ENCODE measurements at regions not wholly inside any gene's neighbourhood (a gene's known extent, or its start where the extent isn't known, plus 50 kb on each side); places are given as distances from the start of the nearest gene placed in this dataset.

DNA sequence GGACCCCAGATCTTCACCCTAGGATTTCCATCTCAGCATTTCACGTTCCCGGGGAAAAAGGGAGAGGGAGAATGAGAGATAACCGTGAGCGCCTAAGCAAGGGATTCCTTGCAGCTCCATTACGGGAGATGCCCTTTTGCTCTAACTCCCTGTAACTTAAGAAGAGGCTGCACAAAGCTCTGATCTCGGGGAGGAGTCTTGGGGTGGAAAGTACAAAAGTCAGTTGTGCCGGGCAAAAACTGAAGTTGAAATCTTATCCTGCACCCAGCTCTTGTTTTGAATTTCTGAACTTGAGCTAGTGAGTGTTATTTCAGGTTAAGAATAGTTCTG is 256.4 kb upstream of the SOX21 start:
- DNase-seq, result no peak

DNA sequence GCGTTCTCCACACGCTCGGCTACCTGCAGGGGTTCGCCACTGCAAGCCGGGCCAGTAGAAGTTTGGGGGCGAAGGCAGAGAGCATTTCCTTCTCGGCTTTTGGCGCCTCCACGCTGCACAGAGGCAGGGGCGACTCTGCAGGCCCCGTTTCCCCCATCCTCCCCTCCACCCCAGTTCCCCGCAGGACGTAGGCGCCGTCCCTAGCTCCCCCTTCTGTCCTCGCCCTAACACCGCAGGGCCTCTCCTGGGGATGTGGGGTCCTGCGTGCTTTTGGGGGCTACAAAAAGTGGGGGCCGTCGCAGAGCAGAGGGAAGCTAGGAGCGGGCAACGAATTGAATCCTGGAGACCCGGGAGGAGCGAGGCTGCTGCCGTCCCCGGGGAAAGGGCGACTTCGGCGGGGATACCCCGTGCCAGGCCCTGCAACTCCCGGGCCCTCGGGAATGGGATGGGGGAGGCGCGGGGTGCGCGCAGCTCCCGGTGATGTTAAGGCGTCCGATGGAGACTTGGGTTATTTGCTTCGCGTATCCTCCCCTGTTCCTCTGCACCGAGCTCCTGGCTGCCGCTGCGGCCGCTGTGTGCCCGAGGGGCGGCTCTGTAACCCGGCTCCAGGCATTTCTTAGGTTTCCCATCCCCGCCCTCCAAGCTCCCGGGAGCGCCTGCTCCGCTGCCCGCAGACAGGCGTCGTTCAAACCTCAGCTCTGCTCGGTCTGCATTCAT is 255.9 kb upstream of the SOX21 start:
- no peak for DNase-seq

DNA sequence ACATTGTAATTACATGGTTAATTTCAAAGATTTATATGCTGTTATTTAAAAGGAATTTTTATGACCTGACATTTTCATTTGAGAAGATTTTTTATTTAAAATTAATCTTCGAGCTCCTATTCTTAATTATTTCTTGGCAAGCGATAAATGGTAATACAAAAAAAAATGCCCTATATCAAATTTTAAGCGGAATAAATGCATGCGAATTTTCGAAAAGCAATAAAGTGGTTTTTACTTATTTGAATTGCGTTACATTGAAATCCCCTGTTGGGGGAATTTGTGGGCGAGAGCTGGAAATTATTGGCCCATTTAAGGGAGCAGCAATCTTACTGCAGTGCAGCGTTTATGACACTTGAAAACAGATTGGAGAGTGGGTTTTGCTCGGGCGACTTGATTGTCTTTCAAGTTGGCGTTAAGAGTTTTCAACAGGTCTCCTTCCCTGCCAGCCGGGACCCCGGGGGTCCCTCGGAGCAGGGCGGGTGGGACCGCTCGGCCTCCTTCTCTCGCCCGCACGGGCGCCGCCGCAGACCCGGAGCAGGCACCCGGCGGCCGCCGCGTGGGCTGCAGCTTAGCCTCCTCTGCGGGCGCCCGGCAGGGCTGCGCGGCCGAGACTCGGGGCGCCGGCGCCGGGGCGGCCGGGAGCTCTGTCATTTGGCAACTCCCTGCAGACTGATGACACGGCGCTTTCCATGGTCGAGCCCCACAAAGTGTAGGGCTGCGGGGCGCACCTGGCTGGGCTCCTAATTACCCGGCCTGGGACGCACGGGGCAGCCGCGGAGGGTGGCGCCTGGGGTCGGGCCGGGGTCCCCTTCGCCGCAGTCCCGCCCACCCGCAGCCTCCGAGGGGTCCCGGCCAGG is 255.1 kb upstream of the SOX21 start:
- DNase-seq, result no peak

DNA sequence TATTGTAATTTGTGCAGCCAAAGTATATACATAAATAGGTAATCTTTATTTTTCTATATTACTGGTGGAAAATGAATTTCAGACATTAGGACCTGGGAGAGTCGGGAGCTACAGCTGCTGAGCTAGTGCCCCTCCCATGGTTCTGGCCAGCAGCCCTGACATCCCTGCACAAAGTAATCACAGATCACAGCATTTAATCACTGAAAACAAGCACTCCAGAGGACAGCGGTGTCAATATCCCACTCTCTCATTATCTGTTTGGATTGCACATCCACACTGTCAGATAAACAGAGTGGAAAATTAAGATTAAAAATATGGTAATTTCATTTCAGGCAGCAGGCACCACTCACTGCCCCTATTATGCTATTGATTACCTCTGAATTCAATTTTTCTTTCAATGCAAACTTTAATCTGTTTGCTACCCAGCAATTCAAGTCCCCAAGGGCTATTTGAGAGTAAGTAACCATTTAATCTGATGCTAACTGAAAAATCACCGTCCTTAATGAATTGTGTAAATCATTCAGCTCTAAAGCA is 254.1 kb upstream of the SOX21 start:
- peak; percentile 50 for DNase-seq

DNA sequence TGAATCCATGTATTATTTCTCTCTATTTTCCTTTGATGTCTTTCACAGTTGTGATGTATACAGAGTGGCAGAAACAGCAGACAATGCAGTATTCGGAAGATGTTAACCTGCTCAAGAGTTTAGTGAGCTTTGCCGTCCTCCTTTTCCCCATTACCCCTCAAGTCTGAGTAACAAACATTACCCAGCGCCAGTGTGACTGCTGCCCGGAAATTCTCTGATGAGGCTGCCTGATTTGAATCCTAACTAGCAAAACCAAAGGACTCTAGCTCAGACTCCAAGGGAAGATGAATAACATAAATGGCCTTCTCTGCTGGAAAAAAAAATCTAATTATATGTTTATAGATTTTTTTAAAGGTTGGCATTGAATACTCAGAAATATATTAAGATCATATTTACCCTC is 247.3 kb upstream of the SOX21 start:
- DNase-seq, result no peak

DNA sequence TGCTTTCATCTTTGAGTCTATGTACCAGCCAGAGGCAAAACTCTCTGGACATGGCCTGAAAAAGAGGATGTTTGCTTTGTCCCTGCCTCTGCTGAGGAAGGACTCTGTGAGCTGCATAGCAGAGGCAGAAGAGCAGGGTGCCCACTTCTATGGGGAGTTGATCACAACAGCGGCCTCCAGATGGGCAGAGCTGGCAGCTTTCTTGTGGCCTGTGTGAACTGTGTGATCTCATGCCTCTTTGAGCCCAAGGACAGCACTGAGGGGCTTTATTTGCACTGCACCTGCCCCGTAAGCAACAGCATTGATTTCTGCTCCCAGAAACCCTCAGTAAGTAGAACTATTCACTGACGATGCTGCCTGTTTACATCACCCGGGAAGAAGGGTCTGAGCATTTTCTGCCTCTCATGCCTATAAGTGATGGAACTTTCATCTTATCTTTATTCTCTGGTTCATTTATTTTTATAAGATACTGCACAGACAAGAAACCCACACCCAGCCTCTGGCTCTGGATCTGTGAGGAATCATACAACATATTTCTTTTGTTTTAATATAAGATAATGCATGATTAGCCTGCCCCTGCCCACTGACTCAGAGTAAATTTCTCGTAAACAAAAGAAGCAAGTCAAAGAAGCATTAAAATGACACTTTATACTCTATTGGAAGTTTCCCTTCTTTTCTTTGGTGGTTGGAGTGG is 244.2 kb upstream of the SOX21 start:
- no peak for DNase-seq

DNA sequence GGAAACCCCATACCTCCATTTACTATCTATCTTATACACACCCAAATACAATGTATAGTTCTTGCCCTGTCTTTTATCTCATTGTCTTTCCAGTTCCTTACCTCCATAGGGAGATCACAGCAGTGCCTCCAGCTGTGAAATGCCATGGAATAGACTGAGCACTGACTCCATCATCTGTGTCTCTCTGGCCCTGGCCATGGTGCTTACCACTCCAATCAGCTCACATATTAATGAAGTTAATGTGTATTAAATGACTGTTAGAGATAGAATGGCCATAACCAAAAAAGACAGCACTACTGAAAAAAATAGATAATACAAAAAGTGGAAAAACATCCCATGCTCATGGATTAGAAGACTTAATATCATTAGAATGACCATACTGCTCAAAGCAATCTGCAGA is 240.4 kb upstream of the SOX21 start:
- DNase-seq, result no peak

DNA sequence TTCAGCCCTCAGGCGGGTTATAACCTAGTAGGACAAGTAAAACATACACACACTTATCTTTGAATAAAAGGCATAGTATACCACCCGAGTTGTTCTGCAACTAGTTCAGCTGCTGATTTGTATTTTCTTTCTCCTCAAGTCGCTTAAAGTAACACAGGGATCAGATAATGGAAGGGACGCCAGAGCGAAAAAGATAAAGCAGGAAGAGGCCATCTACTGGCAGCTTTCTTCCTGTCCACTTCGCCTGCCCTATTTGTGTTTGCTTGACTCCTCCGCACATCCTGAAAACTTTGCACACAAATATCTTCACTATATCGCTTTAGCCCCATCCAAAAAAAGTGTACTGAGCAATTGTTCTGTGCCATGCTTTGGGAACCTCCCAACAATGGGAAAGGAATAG is 238.0 kb upstream of the SOX21 start:
- no peak for DNase-seq

DNA sequence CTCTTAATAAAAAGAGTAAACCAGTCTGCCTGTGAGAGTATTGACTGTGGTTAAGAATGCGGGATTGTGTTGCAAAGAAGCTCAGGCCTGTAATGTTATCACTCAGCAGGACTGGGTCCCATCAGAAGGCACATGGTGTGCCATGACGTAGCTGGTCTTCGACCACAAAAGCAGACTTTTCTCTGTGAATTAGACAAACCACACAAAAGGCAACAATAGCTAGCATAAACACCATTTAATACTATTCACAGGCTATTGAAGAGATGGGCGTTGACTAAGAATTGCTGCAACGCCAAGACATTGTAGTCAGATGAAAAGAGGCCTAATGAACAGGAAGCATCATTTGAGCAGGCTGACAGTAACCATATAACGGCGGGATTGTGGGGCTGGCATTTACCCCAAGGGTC is 235.6 kb upstream of the SOX21 start:
- DNase-seq, result no peak

DNA sequence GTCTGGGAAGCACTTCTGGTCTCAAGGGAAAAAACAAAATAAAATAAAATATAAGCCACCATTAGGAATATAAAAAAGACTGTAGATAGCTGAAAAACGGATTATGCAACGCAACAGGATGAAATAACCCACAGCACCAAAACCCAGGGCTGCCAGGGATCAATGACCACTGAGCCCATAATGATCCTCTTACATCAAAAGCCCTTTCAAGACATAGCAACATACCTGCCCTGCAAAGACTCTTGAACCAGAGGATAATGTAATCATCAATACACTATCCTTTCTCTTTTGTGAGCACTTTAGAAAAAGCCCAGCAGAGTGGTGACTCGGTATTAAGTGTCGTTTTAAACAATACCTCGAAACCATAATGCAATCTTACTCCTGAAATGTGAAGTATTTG is 235.0 kb upstream of the SOX21 start:
- DNase-seq, result no peak

DNA sequence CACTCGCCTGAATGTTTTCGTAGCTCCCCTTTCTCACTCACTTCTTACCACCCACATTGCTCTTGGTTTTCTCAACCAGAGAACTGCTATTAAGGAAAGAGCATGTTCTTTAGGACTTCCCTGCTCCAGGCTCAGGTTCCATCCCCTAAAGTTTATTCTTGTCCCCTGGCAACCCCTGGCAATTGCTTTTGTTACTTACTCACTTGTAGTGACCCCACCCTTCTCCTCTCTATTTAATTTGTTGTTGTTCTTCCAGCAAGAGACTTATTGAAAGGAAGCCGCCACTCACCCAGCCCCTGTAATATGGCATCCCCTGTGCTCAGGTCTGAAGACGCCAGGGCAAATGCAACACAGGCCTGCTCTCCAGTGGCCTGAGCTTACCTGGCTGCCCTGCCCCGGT is 233.7 kb upstream of the SOX21 start:
- no peak for DNase-seq

DNA sequence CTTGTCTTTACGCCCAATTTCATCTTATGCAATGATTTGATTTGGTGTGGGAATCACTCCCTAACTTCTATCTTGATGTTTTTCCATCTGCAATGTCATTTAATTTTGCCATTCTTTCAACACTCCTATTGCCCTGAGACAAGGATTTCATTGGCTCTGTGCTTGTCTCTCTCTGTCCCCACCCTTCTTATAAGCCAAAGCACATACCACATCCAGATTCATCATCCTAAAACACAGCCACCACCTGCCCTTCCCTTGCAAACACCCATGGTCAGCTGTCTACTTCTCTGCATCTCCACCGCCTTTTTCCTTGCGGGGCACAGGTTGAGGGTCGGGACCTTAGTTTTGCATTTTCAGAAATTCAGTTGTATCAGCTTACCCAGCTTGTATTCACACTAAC is 225.8 kb upstream of the SOX21 start:
- no peak for DNase-seq

DNA sequence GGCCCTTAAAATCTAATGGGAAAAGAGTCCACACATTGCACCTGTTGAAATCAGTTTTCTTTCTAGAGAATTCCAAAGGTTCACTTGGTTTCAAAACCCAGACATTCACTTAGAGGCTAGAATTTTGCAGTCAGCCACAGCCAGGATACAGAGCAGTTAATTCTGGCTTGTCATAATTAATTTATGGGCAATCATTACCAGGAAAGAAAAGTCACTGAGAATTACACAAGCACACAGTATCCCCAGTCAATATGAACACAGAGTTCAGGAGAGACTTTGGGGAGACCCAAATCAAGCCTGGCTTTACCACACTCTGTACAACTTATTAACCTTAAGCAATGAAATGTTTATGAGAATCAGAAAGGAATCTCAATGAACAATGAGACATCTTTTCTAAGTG is 224.3 kb upstream of the SOX21 start:
- DNase-seq, result no peak

DNA sequence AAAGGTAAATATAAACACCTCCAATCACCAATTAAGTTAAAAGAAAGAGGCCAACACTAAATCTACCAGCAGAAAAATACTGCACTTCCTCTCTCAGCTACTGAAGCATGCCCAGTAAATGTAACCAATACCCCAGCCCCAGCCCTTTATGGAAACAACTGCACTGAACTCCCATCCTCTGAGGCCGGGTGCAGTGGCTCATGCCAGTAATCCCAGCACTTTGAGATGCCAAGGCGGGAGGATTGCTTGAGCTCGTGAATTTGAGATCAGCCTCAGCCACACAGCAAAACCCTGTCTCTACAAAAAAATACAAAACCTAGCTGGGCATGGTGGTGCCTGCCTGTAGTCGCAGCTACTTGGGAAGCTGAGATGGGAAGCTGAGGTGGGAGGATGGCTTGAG is 221.6 kb upstream of the SOX21 start:
- DNase-seq, result no peak

DNA sequence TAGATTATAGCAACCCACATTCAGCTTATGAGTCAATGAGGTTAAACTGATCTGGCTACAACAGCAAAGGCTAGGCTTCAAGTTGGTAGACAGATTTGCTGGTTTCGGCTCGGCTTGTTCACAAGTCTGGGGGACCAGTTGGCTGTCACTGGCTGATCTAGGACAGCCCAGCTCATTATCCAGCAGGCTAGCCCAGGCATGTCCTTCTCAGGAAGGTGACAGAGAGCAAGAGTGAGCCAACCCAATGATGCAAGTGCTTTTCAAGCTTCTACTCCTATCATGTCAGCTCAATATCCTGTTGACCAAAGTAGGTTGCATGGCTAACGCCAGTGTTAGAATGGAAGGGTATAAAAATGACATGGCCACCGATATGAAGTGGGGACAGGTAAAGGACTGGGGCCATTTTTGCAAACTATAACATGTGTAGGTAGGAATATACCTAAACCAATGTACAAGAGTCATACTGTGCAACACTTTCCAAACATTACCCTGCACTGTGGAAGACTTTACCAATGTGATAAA is 220.9 kb upstream of the SOX21 start:
- DNase-seq, result no peak

DNA sequence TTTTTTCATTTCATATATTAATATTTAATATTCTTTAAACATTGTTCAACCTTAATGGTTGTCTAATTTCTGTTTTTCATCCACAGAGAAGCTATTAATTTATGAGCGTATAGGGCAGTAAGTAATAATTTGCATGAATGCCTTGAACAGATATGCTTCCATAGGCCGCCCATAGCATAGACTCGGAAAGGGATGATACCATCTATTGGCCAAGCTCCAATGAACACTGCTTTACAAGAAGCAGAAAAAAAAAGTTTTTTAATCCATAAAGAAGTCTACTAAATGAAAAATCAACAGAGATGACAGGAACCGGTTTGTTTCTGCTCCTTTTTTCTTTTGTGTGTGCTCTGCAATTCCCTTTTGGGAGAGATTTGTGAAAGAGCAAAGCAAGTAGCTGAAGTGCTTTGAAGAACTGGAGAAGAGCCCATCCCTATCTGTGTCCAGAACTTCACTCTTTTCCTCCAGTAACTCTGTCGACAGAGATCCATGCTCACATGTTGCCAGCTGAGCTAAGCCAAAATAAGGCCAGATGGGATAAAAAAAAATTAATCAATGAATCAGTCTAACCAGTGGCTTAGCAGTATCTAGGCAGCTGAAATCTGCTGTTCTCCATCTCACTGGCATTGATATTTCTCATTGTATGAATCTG is 215.9 kb upstream of the SOX21 start:
- no peak for DNase-seq

DNA sequence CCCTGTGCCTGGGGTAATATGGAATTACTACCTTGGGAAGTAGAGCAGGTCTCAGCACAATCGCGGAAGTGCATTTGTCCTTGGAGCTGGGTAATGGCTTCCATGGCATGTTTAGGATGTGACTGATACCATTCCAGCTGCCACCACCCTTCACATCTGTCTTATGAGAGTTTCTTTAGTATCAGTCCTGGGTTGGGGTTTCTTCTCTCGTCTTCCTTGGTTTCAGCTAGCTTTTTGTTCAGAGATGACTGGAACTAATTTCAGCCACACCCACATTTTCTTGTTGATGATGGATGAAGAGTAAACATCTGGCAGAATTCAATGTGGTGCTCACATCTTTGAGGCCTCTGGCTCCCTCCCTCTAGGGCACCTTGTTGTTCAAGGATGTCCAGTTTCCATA is 212.9 kb upstream of the SOX21 start:
- DNase-seq, result no peak

DNA sequence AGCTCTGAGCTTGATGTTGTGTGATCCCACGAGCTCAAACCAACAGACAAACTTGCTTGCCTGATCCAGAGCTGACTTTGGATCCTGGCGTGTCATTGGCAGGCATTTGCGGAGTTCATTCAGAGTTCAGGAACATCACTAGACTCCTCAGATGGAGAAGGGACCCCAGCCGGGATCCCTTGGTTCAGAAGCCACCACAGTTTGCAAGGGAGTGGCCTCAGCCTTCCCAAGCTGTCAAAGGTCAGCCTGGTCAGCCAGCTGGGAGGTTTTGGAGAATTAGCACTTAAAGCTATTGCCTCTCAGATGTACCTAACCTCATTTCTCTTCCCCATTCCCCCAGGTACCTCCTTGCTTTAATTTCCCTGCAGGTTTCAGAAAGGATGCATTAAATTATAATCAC is 208.8 kb upstream of the SOX21 start:
- DNase-seq, result no peak

DNA sequence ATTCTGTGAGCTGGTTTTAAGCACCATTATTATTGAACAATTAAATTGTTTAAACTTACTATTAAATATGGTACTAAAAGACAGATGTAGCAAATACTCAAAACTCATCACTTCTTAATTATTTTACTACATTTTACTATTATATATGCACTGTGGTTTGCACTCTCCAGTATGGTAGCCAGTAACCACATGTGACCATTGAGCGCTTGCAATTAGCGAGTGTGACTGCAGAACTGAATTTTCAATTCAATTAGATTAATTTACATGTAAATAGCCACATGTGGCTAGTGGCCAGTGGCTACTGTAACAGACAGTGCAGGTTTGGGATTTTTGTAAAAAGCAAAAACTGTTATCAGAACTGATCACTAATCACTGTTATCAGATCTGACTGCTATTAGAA is 208.2 kb upstream of the SOX21 start:
- no peak for DNase-seq

DNA sequence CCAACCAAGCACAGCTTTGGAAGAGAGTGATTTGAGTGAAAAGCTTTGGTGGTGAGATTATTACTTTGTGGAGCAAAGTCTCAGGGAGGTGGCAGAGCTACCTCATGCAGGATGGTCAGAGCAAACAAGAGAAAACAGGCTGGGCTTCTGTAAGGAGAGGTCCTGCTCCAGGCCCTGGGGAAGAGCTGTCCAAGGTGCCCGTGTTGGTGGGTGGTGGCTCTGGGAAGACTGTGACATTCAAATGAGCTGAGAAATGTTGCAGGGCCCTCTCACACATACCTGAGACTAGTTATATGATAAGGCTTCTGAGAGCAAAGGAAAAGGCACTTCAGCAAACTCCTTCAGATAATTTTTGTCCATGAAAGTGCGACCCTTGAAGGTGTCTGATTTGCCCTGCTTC is 205.5 kb upstream of the SOX21 start:
- DNase-seq, result no peak

DNA sequence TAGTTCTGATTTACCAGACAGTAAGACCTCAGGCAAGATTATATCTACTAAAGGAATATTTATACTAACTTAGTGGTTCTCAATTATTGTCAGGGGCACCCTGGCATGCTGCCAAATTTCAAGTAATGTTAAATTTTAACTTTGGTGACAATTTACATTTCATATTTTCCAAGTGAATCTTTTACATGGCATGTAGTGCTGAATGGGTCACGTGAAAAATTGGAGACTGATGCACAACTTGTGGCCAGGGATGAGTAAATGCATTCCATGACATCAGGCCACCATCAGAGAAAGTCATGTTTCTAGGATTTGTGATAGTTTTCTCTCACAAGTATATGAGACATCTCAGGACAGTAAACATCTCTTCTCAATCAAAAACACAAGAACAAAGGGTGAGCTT is 202.6 kb upstream of the SOX21 start:
- no peak for DNase-seq

DNA sequence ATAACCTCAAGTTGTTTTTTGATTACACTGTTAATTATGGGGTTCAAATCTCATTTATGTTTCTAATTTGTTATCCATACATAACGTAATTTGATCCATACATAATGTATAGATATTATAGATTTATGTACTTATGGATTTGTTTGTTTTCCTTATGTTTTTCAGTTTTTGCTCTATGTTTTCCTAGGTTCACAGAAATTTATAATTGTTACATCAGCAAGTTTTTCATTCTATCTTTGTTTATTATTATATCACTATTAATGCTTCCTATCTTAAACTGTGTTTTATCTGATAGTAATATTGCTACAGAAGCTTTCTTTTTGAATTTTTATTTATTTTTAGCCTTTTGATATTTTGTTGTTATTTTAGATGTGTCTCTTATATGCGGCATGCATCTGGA is 194.3 kb upstream of the SOX21 start:
- no peak for DNase-seq

DNA sequence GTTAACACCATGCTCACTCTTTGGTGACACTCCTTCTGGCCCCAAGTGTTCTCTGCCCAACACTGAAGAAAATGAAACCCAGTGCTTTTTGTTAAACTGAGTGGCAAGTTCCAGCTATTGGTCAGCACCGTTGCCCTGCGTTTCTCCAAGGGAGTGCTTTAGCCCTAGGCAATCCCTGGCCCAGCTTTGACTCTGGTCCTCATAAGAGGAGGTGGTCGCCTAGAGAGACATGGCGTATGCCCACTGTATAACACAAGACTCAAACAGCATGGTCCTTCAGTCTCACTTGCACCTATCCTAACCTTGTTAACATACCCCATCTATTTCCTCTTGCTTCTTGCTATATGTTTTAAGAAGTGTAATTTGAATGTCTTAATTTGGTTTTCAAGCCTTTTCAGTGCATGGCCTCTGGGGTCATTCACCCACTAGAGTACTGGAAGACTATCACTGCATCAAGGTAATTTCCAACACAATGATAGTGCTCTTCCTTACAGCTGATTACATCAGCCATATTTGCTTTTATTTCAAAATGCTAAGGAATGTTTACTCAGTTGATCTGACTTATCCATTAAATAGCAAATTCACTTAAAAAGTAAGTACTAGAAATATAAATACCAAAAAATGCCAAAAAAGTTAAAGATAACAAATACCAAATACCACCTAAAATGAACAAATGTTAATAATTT is 190.5 kb upstream of the SOX21 start:
- no peak for DNase-seq
